Astrocyte of the cerebellum (primary cell): ENCODE measurements at regions not wholly inside any gene's neighbourhood (a gene's known extent, or its start where the extent isn't known, plus 50 kb on each side); places are given as distances from the start of the nearest gene placed in this dataset.

Source experiments
- DNase-seq: peaks from one replicate; pipeline ENCODE4 v3.0.0-alpha.2; 2011; ENCODE audit warnings: low read depth
- H3K4me3 ChIP-seq: 2 replicates; pipeline ENCODE4 v1.5.1; 2011; ENCODE audit warnings: mild to moderate bottlenecking, low read depth, low read length, moderate library complexity
- CTCF ChIP-seq: IDR thresholded peaks from 2 replicates; pipeline ENCODE4 v1.5.1; 2012; ENCODE audit warnings: low read length, low read depth, moderate library complexity, mild to moderate bottlenecking; ENCODE audit errors: missing control alignments
- in situ Hi-C: cut with HindIII; loops from 2 replicates; pipeline ENCODE4 v1.10.0; 2017; ENCODE audit warnings: low sequenced_read_pairs

- DNase-seq = no peak
- TF ChIP-seq CTCF = no peak
- no peak overlapping the region for H3K4me3 ChIP-seq
- in situ Hi-C loops = no loop called here
Observed at GRCh38 chr3:44050101-44050500, 191.6 kb upstream of the TOPAZ1 start.

GRCh38 chr3:44050867-44051266 lies 190.8 kb upstream of the TOPAZ1 start:
- in situ Hi-C loops = no loop called here
- no peak for TF ChIP-seq CTCF
- DNase-seq = no peak
- H3K4me3 ChIP-seq = no peak overlapping the region

GRCh38 chr3:44055951-44056350 lies 185.7 kb upstream of the TOPAZ1 start:
- peak; percentile 53 for DNase-seq
- TF ChIP-seq CTCF = no peak
- no peak overlapping the region for H3K4me3 ChIP-seq
- in situ Hi-C loops = no loop called here

GRCh38 chr3:44056446-44057240 lies 185.0 kb upstream of the TOPAZ1 start:
- no peak overlapping the region for H3K4me3 ChIP-seq
- in situ Hi-C loops = no loop called here
- no peak for TF ChIP-seq CTCF
- DNase-seq = no peak

- peak; percentile 43 for DNase-seq
- in situ Hi-C loops = no loop called here
- TF ChIP-seq CTCF = no peak
- H3K4me3 ChIP-seq = no peak overlapping the region
Observed at GRCh38 chr3:44058022-44058867, 183.4 kb upstream of the TOPAZ1 start.

- TF ChIP-seq CTCF = no peak
- in situ Hi-C loops = no loop called here
- no peak overlapping the region for H3K4me3 ChIP-seq
- no peak for DNase-seq
Observed at GRCh38 chr3:44058868-44059203, 182.8 kb upstream of the TOPAZ1 start.
